NT2/D1 (cell line): ENCODE measurements at regions not wholly inside any gene's neighbourhood (a gene's known extent, or its start where the extent isn't known, plus 50 kb on each side); places are given as distances from the start of the nearest gene placed in this dataset.

ENCODE experiments used
- SUZ12 ChIP-seq: IDR thresholded peaks from 2 replicates; pipeline ENCODE4 v1.6.1; 2011; ENCODE audit not compliant: insufficient read length, insufficient read depth; ENCODE audit errors: extremely low read depth
- YY1 ChIP-seq: IDR thresholded peaks from 2 replicates; pipeline ENCODE4 v1.6.1; 2011; ENCODE audit not compliant: insufficient read length, insufficient read depth
- ZNF274 ChIP-seq: IDR thresholded peaks from 2 replicates; pipeline ENCODE4 v1.6.1; 2011; ENCODE audit warnings: mild to moderate bottlenecking, low read depth, low read length

GRCh38 chr16:72482695-72483094 is 310.7 kb upstream of the PMFBP1 start:
- no peak for TF ChIP-seq ZNF274
- no peak for TF ChIP-seq YY1
- no peak for TF ChIP-seq SUZ12
